Lung (tissue), 11 donors: ENCODE measurements at regions not wholly inside any gene's neighbourhood (a gene's known extent, or its start where the extent isn't known, plus 50 kb on each side); places are given as distances from the start of the nearest gene placed in this dataset.

Experiments used
- ATAC-seq: fragments of 200-7000 bp; cut with Tn5 transposase; one replicate; pipeline ENCODE4 v1.9.1; 2020; ENCODE audit warnings: moderate number of reproducible peaks; ENCODE audit not compliant: insufficient read depth, low FRiP score
- DNase-seq, 3 donors: peaks; one replicate each; pipeline ENCODE4 v3.0.0-alpha.2; 2013 to 2017
- H3K27ac ChIP-seq, 2 donors: one replicate each; pipeline ENCODE4 v1.5.1; 2013; ENCODE audit warnings: mild to moderate bottlenecking in 2 of 2, moderate library complexity in 2 of 2, control low read depth in 1 of 2, inconsistent platforms in 1 of 2, low read depth in 1 of 2, low read length in 1 of 2
- H3K27me3 ChIP-seq, 3 donors: one replicate each; pipeline ENCODE4 v1.5.1; 2013; ENCODE audit warnings: low read length in 2 of 3; ENCODE audit not compliant: control insufficient read depth in 3 of 3, insufficient read depth in 3 of 3
- H3K36me3 ChIP-seq, 4 donors: one replicate each; pipeline ENCODE4 v1.5.1; 2013; ENCODE audit warnings: low read length in 4 of 4, mild to moderate bottlenecking in 1 of 4, moderate library complexity in 1 of 4; ENCODE audit not compliant: control insufficient read depth in 4 of 4, insufficient read depth in 4 of 4
- H3K4me1 ChIP-seq, 5 donors: one replicate each; pipeline ENCODE4 v1.5.1; 2013; ENCODE audit warnings: low read length in 5 of 5, mild to moderate bottlenecking in 2 of 5, moderate library complexity in 1 of 5; ENCODE audit not compliant: control insufficient read depth in 5 of 5, insufficient read depth in 5 of 5
- H3K4me3 ChIP-seq: one replicate; pipeline ENCODE4 v1.5.1; 2013; ENCODE audit warnings: mild to moderate bottlenecking, control low read depth, moderate library complexity
- H3K9ac ChIP-seq, 2 donors: one replicate each; pipeline ENCODE4 v1.5.1; 2013; ENCODE audit warnings: low read length in 2 of 2, control low read depth in 1 of 2; ENCODE audit not compliant: insufficient read depth in 1 of 2
- H3K9me3 ChIP-seq, 4 donors: one replicate each; pipeline ENCODE4 v1.5.1; 2013; ENCODE audit warnings: low read length in 3 of 4, mild to moderate bottlenecking in 1 of 4, moderate library complexity in 1 of 4; ENCODE audit not compliant: control insufficient read depth in 4 of 4, insufficient read depth in 3 of 4
- CTCF ChIP-seq: IDR thresholded peaks from 2 replicates; pipeline ENCODE4 v1.5.1; 2012; ENCODE audit warnings: mild to moderate bottlenecking; ENCODE audit errors: control extremely low read depth, extremely low read depth
- WGBS, 2 donors: extraction: QIAGEN DNeasy Blood & Tissue Kit; methylation state at CpG; one replicate each; pipeline ENCODE4 v1.1.7; 2013; 5-methylcytosine and 5-hydroxymethylcytosine counted together
- donor health status: control.
- donor health status: control.
- donor health status: Bipolar disorder and iron deficiency.
- donor health status: healthy.
- donor health status: DM: yes; HTN: yes; CAD: no.

DNA sequence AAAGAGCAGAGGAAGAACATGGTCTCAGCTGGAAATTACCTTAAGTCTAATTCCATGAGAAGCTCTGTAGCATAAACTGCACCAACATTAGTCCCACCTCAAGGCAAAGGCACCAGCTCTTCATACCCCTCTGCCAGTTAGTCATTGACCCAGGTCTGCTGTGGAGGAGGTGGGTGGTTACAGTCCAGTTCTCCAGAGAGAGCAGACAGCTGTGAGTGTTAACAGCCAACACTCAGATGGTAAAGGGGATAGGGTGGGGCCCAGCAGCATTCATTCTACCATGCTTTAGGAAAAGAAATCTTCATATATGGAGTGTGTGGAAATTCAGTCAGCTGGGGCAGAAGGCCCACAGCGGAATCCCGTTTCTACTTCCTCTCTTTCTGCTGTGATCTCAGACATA is 159.7 kb upstream of the FBXO11 start:
- Histone ChIP-seq H3K9ac (no peak overlapping the region), H3K4me3 (no peak overlapping the region), H3K36me3 (no peaks in the 10 kb centered on the region), H3K9me3 (peaks cover 0 to 5% (median 0%) of the 10 kb centered on the region in 4 donors), H3K27me3 (peaks cover 0 to 2% (median 0%) of the 10 kb centered on the region in 3 donors), H3K4me1 (no peaks in the 10 kb centered on the region), H3K27ac (no peak overlapping the region)
- TF ChIP-seq CTCF: no peak
- ATAC-seq: no peak
- DNase-seq: no peak
- WGBS, 2 donors: 64 to 66% methylated on average over 2 of the region's 2 CpGs

DNA sequence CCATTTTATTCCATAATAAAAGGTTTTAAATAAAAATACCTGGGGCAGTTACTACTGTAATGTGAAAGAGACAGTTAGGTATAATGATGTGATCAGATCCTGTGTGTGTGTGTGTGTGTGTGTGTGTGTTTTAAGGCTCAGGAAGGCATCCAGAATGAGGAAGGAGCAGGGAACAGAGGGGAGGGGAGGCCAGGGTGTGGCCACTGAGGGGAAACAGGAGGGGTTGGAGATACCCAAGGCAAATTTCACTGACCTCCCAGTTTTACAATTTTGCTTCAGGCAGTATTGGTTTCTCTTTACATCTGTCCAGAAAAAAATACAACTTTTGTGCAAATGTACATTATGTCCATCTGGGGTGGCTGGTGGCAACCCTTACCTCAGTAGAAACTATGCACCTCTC is 163.5 kb upstream of the FBXO11 start:
- Histone ChIP-seq H3K4me1 (no peaks in the 10 kb centered on the region), H3K36me3 (no peaks in the 10 kb centered on the region), H3K27ac (no peak overlapping the region), H3K4me3 (no peak overlapping the region), H3K9me3 (peaks cover 0 to 3% (median 0%) of the 10 kb centered on the region in 4 donors), H3K27me3 (peaks cover 0 to 2% (median 0%) of the 10 kb centered on the region in 3 donors), H3K9ac (no peak overlapping the region)
- no peak for TF ChIP-seq CTCF
- ATAC-seq (no peak), DNase-seq (no peak)

- ATAC-seq (no peak), DNase-seq (no peak)
- Histone ChIP-seq H3K27ac (no peak overlapping the region), H3K36me3 (no peaks in the 10 kb centered on the region), H3K9me3 (peaks cover 0 to 3% (median 0%) of the 10 kb centered on the region in 4 donors), H3K4me3 (no peak overlapping the region), H3K4me1 (no peaks in the 10 kb centered on the region), H3K27me3 (peaks cover 0 to 2% (median 0%) of the 10 kb centered on the region in 3 donors), H3K9ac (no peak overlapping the region)
- no peak for TF ChIP-seq CTCF
- WGBS, 2 donors: 82 to 91% methylated on average over 3 of the region's 3 CpGs
Measured at GRCh38 chr2:48070415-48070814, 164.1 kb upstream of the FBXO11 start.

GRCh38 chr2:48072583-48072982 is 166.3 kb upstream of the FBXO11 start:
- Histone ChIP-seq H3K27me3 (peaks cover 0 to 2% (median 0%) of the 10 kb centered on the region in 3 donors), H3K27ac (no peak overlapping the region), H3K4me1 (no peaks in the 10 kb centered on the region), H3K4me3 (no peak overlapping the region), H3K9ac (no peak overlapping the region), H3K36me3 (no peaks in the 10 kb centered on the region), H3K9me3 (peaks cover 0 to 2% (median 0%) of the 10 kb centered on the region in 4 donors)
- DNase-seq (no peak), ATAC-seq (no peak)
- TF ChIP-seq CTCF: no peak
- WGBS, 2 donors: 85 to 95% methylated on average over 5 of the region's 5 CpGs
